NCI-H1417 (cell line): ENCODE measurements at regions not wholly inside any gene's neighbourhood (a gene's known extent, or its start where the extent isn't known, plus 50 kb on each side); places are given as distances from the start of the nearest gene placed in this dataset.
"Not testable (repeated sequence)": the region's sequence is repeated elsewhere in the genome, so short reads cannot be mapped to it uniquely, and the experiment has no call there.

Source experiments
- DNase-seq, 3 experiments: peaks; one replicate each; lab custom pipeline; 2025; lab: John Stamatoyannopoulos, UW

DNA sequence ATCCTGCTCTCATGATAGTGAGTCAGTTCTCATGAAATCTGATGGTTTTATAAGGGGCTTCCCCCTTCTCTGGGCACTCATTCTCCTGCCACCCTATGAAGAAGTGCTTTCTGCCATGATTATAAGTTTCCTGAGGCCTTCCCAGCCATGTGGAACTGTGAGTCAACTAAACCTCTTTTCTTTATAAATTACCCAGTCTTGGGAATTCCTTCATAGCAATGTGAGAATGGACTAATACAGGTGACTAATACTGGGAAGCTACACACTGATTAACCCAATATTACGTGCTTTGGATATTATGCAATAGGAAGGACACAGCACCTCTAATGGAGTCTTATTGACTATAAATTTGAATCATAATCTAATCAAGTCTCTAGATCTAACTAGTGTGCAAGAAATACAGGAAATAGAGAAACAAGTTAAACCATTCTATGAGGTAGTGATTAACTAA, 107.2 kb upstream of the ETAA1 start:
- no peak for DNase-seq

DNA sequence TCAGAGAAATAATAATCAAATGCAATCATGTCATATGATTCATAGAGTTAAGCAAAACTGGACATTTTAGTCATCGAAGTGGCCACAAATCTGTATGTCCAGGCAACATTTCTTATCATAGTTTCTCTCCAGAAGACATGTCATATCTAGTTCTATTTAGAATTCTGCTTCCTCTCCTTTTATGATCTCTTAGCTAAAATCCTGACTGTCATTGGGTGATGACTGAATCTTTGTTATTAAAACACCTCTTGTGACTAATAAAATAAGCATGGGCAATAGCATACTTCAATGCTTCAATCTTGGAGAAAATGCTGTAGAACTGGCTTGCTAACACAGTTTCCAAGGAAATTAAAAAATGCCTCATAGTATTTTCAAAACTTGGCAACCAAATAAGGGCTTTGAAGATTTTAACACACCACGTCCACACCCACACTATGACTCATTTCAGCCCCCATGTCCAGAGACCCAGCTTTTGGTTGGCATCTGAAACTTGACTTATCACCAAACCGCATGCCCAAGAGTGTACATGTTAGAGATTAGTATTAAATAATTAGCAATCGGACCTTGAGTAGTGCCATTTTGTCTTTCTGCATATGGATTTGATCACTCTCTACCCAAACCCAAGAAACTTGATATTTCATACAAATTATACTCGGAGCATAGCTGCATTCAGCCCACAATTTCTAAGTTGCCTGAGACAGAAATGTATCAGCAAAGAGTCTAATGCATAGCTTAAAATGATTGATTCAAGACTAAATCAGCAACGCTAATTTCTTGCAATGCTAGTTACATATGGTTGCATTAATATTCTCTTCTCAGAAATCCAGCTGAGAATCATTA, 106.5 kb upstream of the ETAA1 start:
- DNase-seq: no peak

DNA sequence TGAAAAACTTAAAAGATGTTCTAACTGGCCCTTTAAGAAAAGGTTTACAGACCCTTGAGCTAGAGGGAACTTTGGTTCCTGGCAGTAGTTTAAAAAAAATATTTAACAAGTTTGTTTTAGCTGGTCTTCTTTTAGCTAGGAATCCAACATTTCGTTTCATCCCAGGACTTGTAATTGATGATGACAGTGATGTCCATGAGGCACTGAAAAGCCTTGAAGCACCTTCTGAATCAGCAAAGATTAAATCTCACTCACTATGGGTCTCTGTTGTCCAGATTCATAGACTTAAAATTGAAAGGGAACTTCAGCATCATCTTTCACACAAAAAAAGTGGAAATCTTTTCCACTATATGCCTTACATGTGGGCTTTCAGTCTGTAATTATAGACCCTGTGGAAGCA, 102.9 kb upstream of the ETAA1 start:
- no peak for DNase-seq

DNA sequence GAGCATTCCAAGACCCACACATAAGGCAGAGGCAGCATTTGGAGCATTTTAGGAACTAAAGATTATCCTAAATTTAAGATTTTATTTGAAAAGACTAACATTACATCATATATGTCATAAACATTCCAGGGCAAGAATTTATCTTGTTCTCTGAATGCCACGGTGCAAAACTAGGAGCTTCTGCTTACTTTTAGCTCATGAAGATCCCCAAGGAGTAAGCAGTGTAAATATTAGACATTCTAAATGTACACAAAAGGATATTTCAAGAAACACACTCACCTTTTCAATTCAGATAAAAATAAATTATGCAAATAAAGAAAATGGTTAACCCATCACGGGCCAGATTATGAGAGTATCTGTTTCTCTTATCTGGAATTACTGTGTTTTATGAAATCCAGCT, 101.7 kb upstream of the ETAA1 start:
- no peak for DNase-seq

GRCh38 chr2:67295851-67296250, 101.3 kb upstream of the ETAA1 start:
- DNase-seq: no peak

DNA sequence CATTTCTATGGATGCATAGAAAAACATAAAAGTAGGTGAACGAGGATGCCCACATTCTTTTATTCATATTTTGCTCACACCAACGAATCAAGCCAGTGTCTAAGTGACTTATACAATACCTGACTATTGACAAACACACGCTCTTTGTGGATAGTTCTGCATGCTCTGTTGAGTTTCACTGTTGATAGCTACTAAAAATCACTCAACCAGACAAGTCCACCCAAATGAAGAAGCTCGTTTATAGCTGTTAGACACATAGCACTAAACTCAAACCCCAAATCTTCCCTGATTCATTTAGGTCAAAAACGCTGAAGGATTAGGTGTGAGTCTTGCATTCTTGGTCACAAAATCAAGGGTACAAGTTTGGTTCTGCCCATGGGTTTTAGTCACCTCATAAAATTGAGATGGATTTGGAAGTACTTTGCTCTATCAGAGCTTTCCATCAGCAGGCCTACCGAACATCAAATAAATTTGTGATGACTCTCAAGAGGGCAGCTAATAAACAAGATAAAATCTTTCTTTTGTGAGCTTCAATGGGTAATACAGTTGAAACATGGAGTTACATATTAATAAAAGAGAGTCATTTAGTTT, 92.7 kb upstream of the ETAA1 start:
- peak in 2 of 3 experiments; percentile 18 to 41 for DNase-seq

- no peak for DNase-seq
Observed at GRCh38 chr2:67309281-67309680, 87.9 kb upstream of the ETAA1 start.

GRCh38 chr2:67311536-67311935, 85.6 kb upstream of the ETAA1 start:
- peak in 1 of 3 experiments; percentile 20 for DNase-seq

DNA sequence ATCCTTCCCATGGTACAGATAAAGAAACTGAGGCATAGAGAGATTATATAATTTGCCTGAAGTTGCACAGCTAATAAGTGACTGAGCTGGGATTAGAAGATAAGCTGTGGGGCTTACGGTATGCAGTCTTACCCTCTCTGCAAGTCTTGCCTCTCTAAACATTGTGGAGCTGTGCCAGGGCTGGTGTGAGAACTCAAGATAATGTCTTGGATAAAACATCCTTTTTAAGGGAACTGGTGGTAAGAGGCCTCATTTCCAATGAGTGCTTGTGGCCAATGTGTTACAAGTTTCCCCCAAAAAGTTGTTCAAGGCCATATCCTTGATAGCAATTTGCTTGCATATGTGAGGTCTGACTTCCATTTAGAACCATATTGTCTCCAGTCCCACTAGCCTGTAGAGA, 84.3 kb upstream of the ETAA1 start:
- no peak for DNase-seq

GRCh38 chr2:67313536-67313935, 83.6 kb upstream of the ETAA1 start:
- DNase-seq: no peak

- no peak for DNase-seq
Observed at GRCh38 chr2:67318031-67318430, 79.1 kb upstream of the ETAA1 start.

- no peak for DNase-seq
Observed at GRCh38 chr2:67318563-67318962, 78.6 kb upstream of the ETAA1 start.

DNA sequence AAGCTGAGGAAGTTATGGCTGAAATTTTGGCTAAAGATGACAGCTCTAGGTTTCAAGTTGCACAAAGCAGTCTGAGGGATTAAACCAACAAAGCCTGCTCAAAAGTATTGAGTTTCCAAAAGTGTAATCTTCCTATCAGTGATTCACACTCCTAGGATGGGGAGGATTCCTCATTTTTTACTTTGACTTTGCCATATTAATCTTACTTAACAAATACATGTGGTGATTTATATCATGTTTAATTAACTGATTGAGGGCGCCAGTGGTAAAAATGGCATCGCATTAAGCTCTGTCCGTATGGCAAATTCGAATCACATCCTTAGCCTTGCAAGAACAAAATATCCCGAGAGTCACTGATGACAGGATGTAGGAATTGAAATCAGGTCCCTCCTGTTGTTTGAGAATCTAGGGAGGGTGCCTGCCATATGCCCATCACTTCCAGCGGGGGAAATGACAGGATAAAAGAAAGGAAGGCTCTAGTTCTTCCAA, 78.1 kb upstream of the ETAA1 start:
- no peak for DNase-seq

- DNase-seq: no peak
Observed at GRCh38 chr2:67320861-67321587, 76.1 kb upstream of the ETAA1 start.

- DNase-seq: no peak
Observed at GRCh38 chr2:67321588-67321903, 75.6 kb upstream of the ETAA1 start.

DNA sequence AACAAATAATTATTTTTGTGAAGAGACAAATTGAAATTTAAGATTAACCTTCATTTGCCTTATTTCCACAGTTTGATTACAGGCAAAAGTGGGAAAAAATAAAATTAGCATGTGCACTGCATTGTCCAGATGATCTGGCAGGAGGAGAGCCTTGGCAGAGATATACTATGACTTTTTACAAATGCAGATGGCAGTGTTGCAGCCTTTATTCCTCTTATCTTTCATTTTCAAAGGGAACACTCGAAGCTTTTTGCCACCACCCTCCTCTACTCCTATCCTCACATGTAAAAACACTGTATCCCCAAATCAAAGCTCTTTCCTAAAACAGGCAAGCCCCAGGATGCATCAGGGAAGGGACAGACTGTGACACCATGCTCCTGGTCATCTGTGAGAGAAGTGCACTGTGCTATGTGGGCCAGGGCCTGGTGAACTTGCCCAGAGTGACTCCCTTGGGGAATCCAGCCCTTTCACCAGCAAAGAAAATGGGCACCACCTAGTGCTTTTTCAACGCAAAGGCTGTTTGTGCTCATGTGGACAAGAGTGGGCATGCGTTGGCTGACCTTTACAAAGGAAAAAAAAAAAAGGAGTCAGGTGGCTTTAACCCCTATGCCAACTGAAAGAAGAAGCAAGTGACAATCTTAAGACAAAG, 74.7 kb upstream of the ETAA1 start:
- DNase-seq: peak; percentile 62 to 95 (median 83)

- DNase-seq: no peak
Observed at GRCh38 chr2:67323209-67323991, 73.7 kb upstream of the ETAA1 start.

DNA sequence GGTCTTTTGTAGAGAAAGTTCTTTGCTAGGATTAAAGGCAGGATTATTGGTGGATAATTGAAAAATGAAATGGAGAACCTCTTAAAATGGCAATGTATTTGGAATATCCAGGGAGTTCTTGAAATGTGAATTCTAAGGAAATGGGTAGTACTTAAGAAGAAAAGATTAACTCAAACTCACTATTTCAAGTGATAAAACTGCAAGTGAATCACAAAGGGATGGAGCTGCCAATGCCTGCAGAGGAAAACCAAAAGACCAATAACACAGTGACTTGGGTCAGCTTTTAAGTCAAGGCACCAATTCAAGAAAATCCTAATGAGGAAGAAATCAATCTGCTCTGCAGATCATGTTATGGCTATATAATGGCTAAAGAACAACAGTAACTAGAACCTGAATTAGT, 67.6 kb upstream of the ETAA1 start:
- DNase-seq: no peak

DNA sequence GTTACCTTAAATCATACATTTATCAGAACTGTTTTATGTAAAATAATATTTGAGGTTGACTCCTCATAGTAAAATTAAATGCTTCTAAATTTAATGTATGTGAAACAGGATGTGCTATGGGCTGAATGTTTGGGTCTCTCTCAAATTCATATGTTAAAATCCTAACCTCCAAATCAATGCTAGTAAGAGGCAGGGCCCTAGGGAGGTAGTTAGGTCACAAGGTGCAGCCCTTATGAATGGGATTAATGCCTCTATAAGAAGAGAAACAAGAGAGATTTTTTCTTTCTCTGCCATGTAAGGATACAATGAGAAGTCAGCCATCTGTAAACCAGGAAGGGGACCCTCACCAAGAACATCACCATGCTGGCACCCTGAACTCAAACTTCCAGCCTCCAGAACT, 67.2 kb upstream of the ETAA1 start:
- no peak for DNase-seq

GRCh38 chr2:67331419-67332086, 65.6 kb upstream of the ETAA1 start:
- DNase-seq: not testable (repeated sequence)

DNA sequence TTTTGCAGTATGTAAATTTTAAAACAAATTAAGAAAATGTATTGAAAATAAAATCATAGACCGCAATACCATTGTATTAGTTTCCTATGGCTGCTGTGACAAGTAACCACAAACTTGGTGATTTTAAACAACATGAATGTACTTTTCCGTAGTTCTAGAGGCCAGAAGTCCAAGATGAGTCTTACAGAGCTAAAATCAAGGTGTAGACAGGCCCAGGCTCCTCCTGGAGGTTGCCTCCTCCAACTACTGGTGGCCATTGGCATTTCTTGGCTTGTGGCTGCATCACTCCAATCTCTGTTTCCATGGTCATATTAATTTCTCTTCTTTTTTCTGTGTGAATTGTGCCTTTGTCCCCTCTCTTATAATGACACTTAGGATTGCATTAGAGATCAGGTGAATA, 59.2 kb upstream of the ETAA1 start:
- DNase-seq: no peak
